Nephron (organoid): ENCODE measurements at regions not wholly inside any gene's neighbourhood (a gene's known extent, or its start where the extent isn't known, plus 50 kb on each side); places are given as distances from the start of the nearest gene placed in this dataset.

Experiments
- H3K27ac Mint-ChIP-seq, 3 experiments: 2 replicates each; pipeline ENCODE4 v1.8.0; 2020; ENCODE audit warnings: mixed read lengths in 3 of 3, mild to moderate bottlenecking in 2 of 3, moderate library complexity in 1 of 3
- H3K27me3 Mint-ChIP-seq: 2 replicates; pipeline ENCODE4 v1.8.0; 2021; ENCODE audit warnings: low read depth, mild to moderate bottlenecking, moderate library complexity, mixed read lengths
- H3K36me3 Mint-ChIP-seq: 2 replicates; pipeline ENCODE4 v1.8.0; 2020; ENCODE audit warnings: low read depth, mixed read lengths
- H3K4me1 Mint-ChIP-seq: 2 replicates; pipeline ENCODE4 v1.8.0; 2020; ENCODE audit warnings: mixed read lengths
- H3K4me3 Mint-ChIP-seq, 3 experiments: 2 replicates each; pipeline ENCODE4 v1.8.0; 2020; ENCODE audit warnings: mild to moderate bottlenecking in 3 of 3, mixed read lengths in 3 of 3, moderate library complexity in 2 of 3
- H3K9me3 Mint-ChIP-seq: 2 replicates; pipeline ENCODE4 v1.8.0; 2020; ENCODE audit warnings: mixed read lengths
- CTCF ChIP-seq, 3 experiments: fragments of 200-600 bp; sonication (generic); IDR thresholded peaks; one replicate each; pipeline ENCODE4 v1.5.0; 2021; ENCODE audit warnings: antibody characterized with exemption in 3 of 3; ENCODE audit not compliant: unreplicated experiment in 3 of 3

GRCh38 chr18:46370898-46371297 lies 266.7 kb downstream of the HAUS1 start:
- Mint-ChIP-seq H3K27me3 (peaks cover 4% of the 10 kb centered on the region), H3K36me3 (peaks cover 3% of the 10 kb centered on the region), H3K9me3 (no peaks in the 10 kb centered on the region), H3K27ac (no peak overlapping the region), H3K4me3 (no peak overlapping the region), H3K4me1 (peaks cover 38% of the 10 kb centered on the region)
- TF ChIP-seq CTCF (IDR thresholded peaks at IDR 0.05; ENCODE audit: unreplicated experiment in 3 of 3) = no peak

GRCh38 chr18:46372670-46373069 lies 268.5 kb downstream of the HAUS1 start:
- Mint-ChIP-seq H3K36me3 (peaks cover 3% of the 10 kb centered on the region), H3K9me3 (no peaks in the 10 kb centered on the region), H3K27me3 (peaks cover 4% of the 10 kb centered on the region), H3K27ac (no peak overlapping the region), H3K4me3 (no peak overlapping the region), H3K4me1 (peaks cover 35% of the 10 kb centered on the region)
- no peak for TF ChIP-seq CTCF (IDR thresholded peaks at IDR 0.05; ENCODE audit: unreplicated experiment in 3 of 3)

- H3K4me3 Mint-ChIP-seq = no peak overlapping the region
- no peaks in the 10 kb centered on the region for H3K9me3 Mint-ChIP-seq
- H3K4me1 Mint-ChIP-seq = peaks cover 36% of the 10 kb centered on the region
- peaks cover 4% of the 10 kb centered on the region for H3K27me3 Mint-ChIP-seq
- H3K27ac Mint-ChIP-seq = no peak overlapping the region
- no peak for TF ChIP-seq CTCF (IDR thresholded peaks at IDR 0.05; ENCODE audit: unreplicated experiment in 3 of 3)
- peaks cover 3% of the 10 kb centered on the region for H3K36me3 Mint-ChIP-seq
These were observed 268.9 kb downstream of the HAUS1 start for GRCh38 chr18:46373131-46373530.

GRCh38 chr18:46373791-46374190 lies 269.6 kb downstream of the HAUS1 start:
- H3K27me3 Mint-ChIP-seq = no peaks in the 10 kb centered on the region

GRCh38 chr18:46374850-46375249 lies 270.7 kb downstream of the HAUS1 start:
- no peak overlapping the region for H3K4me3 Mint-ChIP-seq
- no peak for TF ChIP-seq CTCF (IDR thresholded peaks at IDR 0.05; ENCODE audit: unreplicated experiment in 3 of 3)
- H3K36me3 Mint-ChIP-seq = peaks cover 3% of the 10 kb centered on the region
- no peaks in the 10 kb centered on the region for H3K27me3 Mint-ChIP-seq
- no peak overlapping the region for H3K27ac Mint-ChIP-seq
- H3K9me3 Mint-ChIP-seq = no peaks in the 10 kb centered on the region
- H3K4me1 Mint-ChIP-seq = peaks cover 38% of the 10 kb centered on the region

More at GRCh38 chr18:46373791-46374190, 269.6 kb downstream of the HAUS1 start:
- no peak for TF ChIP-seq CTCF (IDR thresholded peaks at IDR 0.05; ENCODE audit: unreplicated experiment in 3 of 3)
- H3K9me3 Mint-ChIP-seq = no peaks in the 10 kb centered on the region
- peaks cover 3% of the 10 kb centered on the region for H3K36me3 Mint-ChIP-seq
- no peak overlapping the region for H3K4me3 Mint-ChIP-seq
- H3K27ac Mint-ChIP-seq = no peak overlapping the region
- peaks cover 36% of the 10 kb centered on the region for H3K4me1 Mint-ChIP-seq

- H3K36me3 Mint-ChIP-seq = no peaks in the 10 kb centered on the region
- H3K27me3 Mint-ChIP-seq = no peaks in the 10 kb centered on the region
- H3K27ac Mint-ChIP-seq = no peak overlapping the region
- no peaks in the 10 kb centered on the region for H3K9me3 Mint-ChIP-seq
- peaks cover 38% of the 10 kb centered on the region for H3K4me1 Mint-ChIP-seq
- no peak for TF ChIP-seq CTCF (IDR thresholded peaks at IDR 0.05; ENCODE audit: unreplicated experiment in 3 of 3)
- H3K4me3 Mint-ChIP-seq = no peak overlapping the region
These were observed 273.4 kb downstream of the HAUS1 start for GRCh38 chr18:46377557-46377956.
